Prostate gland (tissue), 2 donors: ENCODE measurements at regions not wholly inside any gene's neighbourhood (a gene's known extent, or its start where the extent isn't known, plus 50 kb on each side); places are given as distances from the start of the nearest gene placed in this dataset.

Source experiments
- POLR2A ChIP-seq: fragments of 450-650 bp; IDR thresholded peaks from one replicate; pipeline ENCODE4 v1.6.1; 2016; ENCODE audit warnings: antibody characterized with exemption, mild to moderate bottlenecking
- POLR2AphosphoS5 ChIP-seq: sonication (generic); formaldehyde crosslinking; IDR thresholded peaks from one replicate; pipeline ENCODE4 v1.6.1; 2017; ENCODE audit warnings: antibody characterized with exemption
- TF ChIP-seq, protein P1 (sequence below), 4 experiments: fragments of 200-600 bp in 2 of 4; fragments of 450-650 bp in 2 of 4; sonication (generic) in 2 of 4; IDR thresholded peaks; 1 replicate in 3 of 4; 2 replicates in 1 of 4; pipeline ENCODE4 v1.5.1; 2016 to 2019; ENCODE audit warnings: antibody characterized with exemption in 4 of 4, mild to moderate bottlenecking in 2 of 4, moderate library complexity in 2 of 4

- TF ChIP-seq, protein P1, sequence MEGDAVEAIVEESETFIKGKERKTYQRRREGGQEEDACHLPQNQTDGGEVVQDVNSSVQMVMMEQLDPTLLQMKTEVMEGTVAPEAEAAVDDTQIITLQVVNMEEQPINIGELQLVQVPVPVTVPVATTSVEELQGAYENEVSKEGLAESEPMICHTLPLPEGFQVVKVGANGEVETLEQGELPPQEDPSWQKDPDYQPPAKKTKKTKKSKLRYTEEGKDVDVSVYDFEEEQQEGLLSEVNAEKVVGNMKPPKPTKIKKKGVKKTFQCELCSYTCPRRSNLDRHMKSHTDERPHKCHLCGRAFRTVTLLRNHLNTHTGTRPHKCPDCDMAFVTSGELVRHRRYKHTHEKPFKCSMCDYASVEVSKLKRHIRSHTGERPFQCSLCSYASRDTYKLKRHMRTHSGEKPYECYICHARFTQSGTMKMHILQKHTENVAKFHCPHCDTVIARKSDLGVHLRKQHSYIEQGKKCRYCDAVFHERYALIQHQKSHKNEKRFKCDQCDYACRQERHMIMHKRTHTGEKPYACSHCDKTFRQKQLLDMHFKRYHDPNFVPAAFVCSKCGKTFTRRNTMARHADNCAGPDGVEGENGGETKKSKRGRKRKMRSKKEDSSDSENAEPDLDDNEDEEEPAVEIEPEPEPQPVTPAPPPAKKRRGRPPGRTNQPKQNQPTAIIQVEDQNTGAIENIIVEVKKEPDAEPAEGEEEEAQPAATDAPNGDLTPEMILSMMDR (IDR thresholded peaks at IDR 0.05): no peak
- TF ChIP-seq POLR2AphosphoS5: no peak
- TF ChIP-seq POLR2A: no peak
Measured at GRCh38 chr18:73124175-73124574, 256.4 kb upstream of the NETO1 start.
